IPS DF 4.7 (cell line): ENCODE measurements at regions not wholly inside any gene's neighbourhood (a gene's known extent, or its start where the extent isn't known, plus 50 kb on each side); places are given as distances from the start of the nearest gene placed in this dataset.

Source experiments
- DNase-seq: peaks from one replicate; pipeline ENCODE4 v3.0.0-alpha.2; 2013; ENCODE audit warnings: low spot score; ENCODE audit errors: extremely low read depth

- DNase-seq, result no peak
These were observed 259.4 kb downstream of the GPD2 start for GRCh38 chr2:156695595-156695994.

GRCh38 chr2:156697906-156698305 lies 261.7 kb downstream of the GPD2 start:
- no peak for DNase-seq

- no peak for DNase-seq
These were observed 264.5 kb downstream of the GPD2 start for GRCh38 chr2:156700681-156701080.

- no peak for DNase-seq
These were observed 266.4 kb downstream of the GPD2 start for GRCh38 chr2:156702541-156702940.

GRCh38 chr2:156703642-156704041 lies 267.5 kb downstream of the GPD2 start:
- no peak for DNase-seq

- DNase-seq, result no peak
These were observed 268.0 kb downstream of the GPD2 start for GRCh38 chr2:156704132-156704531.

GRCh38 chr2:156704617-156705016 lies 268.4 kb downstream of the GPD2 start:
- DNase-seq, result no peak

GRCh38 chr2:156706576-156706975 lies 270.4 kb downstream of the GPD2 start:
- DNase-seq, result no peak

GRCh38 chr2:156708051-156708450 lies 271.9 kb downstream of the GPD2 start:
- DNase-seq, result no peak

GRCh38 chr2:156709091-156709490 lies 272.9 kb downstream of the GPD2 start:
- no peak for DNase-seq

- no peak for DNase-seq
These were observed 282.9 kb downstream of the GPD2 start for GRCh38 chr2:156719036-156719435.

GRCh38 chr2:156727867-156728266 lies 291.7 kb downstream of the GPD2 start:
- DNase-seq, result no peak

GRCh38 chr2:156728328-156728727 lies 292.1 kb downstream of the GPD2 start:
- no peak for DNase-seq

- no peak for DNase-seq
These were observed 295.3 kb downstream of the GPD2 start for GRCh38 chr2:156731506-156731905.

GRCh38 chr2:156736950-156737349 lies 300.8 kb downstream of the GPD2 start:
- no peak for DNase-seq

GRCh38 chr2:156739301-156739700 lies 303.1 kb downstream of the GPD2 start:
- DNase-seq, result no peak

GRCh38 chr2:156745619-156746018 lies 309.4 kb downstream of the GPD2 start:
- no peak for DNase-seq

GRCh38 chr2:156748221-156748620 lies 312.0 kb downstream of the GPD2 start:
- DNase-seq, result no peak

- no peak for DNase-seq
These were observed 315.9 kb downstream of the GPD2 start for GRCh38 chr2:156752042-156752441.

GRCh38 chr2:156753766-156754165 lies 317.6 kb downstream of the GPD2 start:
- no peak for DNase-seq

- no peak for DNase-seq
These were observed 320.3 kb downstream of the GPD2 start for GRCh38 chr2:156756516-156756915.

- DNase-seq, result no peak
These were observed 327.0 kb downstream of the GPD2 start for GRCh38 chr2:156763174-156763573.

GRCh38 chr2:156765043-156765442 lies 328.9 kb downstream of the GPD2 start:
- DNase-seq, result no peak

- DNase-seq, result no peak
These were observed 329.3 kb downstream of the GPD2 start for GRCh38 chr2:156765450-156765849.
